ENCODE measurements at regions not wholly inside any gene's neighbourhood (a gene's known extent, or its start where the extent isn't known, plus 50 kb on each side); places are given as distances from the start of the nearest gene placed in this dataset.

DNA sequence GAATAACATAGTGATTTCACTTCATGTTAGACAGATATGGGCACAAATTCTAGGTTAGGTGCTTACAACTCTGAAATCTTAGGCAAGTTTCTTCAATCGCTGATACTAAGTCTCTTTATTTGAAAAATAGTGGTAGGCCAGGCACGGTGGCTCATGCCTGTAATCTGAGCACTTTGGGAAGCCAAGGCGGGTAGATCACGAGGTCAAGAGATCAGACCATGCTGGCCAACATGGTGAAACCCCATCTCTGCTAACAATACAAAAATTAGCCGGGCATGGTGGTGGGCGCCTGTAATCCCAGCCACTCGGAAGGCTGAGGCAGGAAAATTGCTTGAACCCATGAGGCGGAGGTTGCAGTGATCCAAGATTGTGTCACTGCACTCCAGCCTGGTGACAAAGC, 729.4 kb downstream of the METTL15 start:
- H3K4me1 Mint-ChIP-seq: no peaks in the 10 kb centered on the region
- H3K36me3 Mint-ChIP-seq (ENCODE audit: low read depth): no peaks in the 10 kb centered on the region
- no peaks in the 10 kb centered on the region for H3K9me3 Mint-ChIP-seq
- no peak overlapping the region for H3K27ac Mint-ChIP-seq
- no peak overlapping the region for H3K4me3 Mint-ChIP-seq
- no peaks in the 10 kb centered on the region for H3K27me3 Mint-ChIP-seq (ENCODE audit: low read depth)
- no peak for TF ChIP-seq CTCF (IDR thresholded peaks at IDR 0.05; ENCODE audit: unreplicated experiment in 3 of 3)

GRCh38 chr11:28836285-28837081, 728.3 kb downstream of the METTL15 start:
- Mint-ChIP-seq H3K9me3 (no peaks in the 10 kb centered on the region), H3K4me1 (no peaks in the 10 kb centered on the region), H3K36me3 (ENCODE audit: low read depth) (no peaks in the 10 kb centered on the region), H3K27me3 (ENCODE audit: low read depth) (no peaks in the 10 kb centered on the region), H3K4me3 (no peak overlapping the region), H3K27ac (peak overlapping the region in 1 of 3 experiments; percentile 10)
- no peak for TF ChIP-seq CTCF (IDR thresholded peaks at IDR 0.05; ENCODE audit: unreplicated experiment in 3 of 3)

- H3K4me1 Mint-ChIP-seq: no peaks in the 10 kb centered on the region
- no peaks in the 10 kb centered on the region for H3K9me3 Mint-ChIP-seq
- no peak overlapping the region for H3K4me3 Mint-ChIP-seq
- H3K36me3 Mint-ChIP-seq (ENCODE audit: low read depth): no peaks in the 10 kb centered on the region
- no peaks in the 10 kb centered on the region for H3K27me3 Mint-ChIP-seq (ENCODE audit: low read depth)
- no peak overlapping the region for H3K27ac Mint-ChIP-seq
- no peak for TF ChIP-seq CTCF (IDR thresholded peaks at IDR 0.05; ENCODE audit: unreplicated experiment in 3 of 3)
Measured at GRCh38 chr11:28835790-28836189, 727.6 kb downstream of the METTL15 start.

- no peak for TF ChIP-seq CTCF (IDR thresholded peaks at IDR 0.05; ENCODE audit: unreplicated experiment in 3 of 3)
- Mint-ChIP-seq H3K4me1 (no peaks in the 10 kb centered on the region), H3K9me3 (no peaks in the 10 kb centered on the region), H3K4me3 (no peak overlapping the region), H3K27me3 (ENCODE audit: low read depth) (no peaks in the 10 kb centered on the region), H3K27ac (no peak overlapping the region), H3K36me3 (ENCODE audit: low read depth) (no peaks in the 10 kb centered on the region)
Measured at GRCh38 chr11:28835317-28835716, 727.1 kb downstream of the METTL15 start.

DNA sequence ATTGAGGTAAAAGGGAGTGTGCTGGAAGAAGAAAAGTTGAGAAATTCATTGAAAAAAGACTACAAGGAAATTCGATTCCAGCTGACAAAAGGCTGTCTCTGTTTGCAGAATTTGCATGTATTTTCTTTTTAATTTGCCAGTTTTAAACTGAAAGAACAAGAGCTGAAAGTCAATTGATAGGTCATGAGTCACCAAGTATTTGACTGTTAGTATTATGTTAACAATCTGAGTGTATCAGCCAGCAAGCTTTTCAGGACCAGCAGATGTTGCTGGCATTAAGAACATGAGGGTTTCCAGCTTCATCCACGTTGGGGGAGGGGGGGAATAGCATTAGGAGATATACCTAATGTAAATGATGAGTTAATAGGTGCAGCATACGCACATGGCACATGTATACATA, 726.7 kb downstream of the METTL15 start:
- Mint-ChIP-seq H3K4me1 (no peaks in the 10 kb centered on the region), H3K27ac (no peak overlapping the region), H3K36me3 (ENCODE audit: low read depth) (no peaks in the 10 kb centered on the region), H3K27me3 (ENCODE audit: low read depth) (no peaks in the 10 kb centered on the region), H3K9me3 (no peaks in the 10 kb centered on the region), H3K4me3 (no peak overlapping the region)
- no peak for TF ChIP-seq CTCF (IDR thresholded peaks at IDR 0.05; ENCODE audit: unreplicated experiment in 3 of 3)

DNA sequence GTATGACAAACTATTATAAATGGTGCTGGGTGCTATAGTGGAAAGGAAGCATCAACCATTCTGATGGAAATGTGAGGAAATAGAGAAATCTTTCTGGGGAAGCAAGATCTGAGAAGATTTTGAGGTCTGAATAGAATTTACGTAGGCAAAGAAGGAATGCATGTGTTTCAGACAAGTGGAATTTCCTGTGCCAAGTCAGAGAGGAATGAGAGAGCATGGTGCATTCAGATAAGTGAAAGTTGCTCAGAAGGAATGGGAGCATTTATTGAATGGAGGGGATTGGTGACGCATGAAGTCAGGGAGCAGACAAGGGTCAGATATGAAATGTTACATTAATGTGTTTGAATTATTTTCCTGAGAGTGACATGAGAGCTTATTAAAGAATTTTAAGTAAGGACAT, 725.5 kb downstream of the METTL15 start:
- no peak overlapping the region for H3K4me3 Mint-ChIP-seq
- no peak for TF ChIP-seq CTCF (IDR thresholded peaks at IDR 0.05; ENCODE audit: unreplicated experiment in 3 of 3)
- no peak overlapping the region for H3K27ac Mint-ChIP-seq
- no peaks in the 10 kb centered on the region for H3K4me1 Mint-ChIP-seq
- no peaks in the 10 kb centered on the region for H3K36me3 Mint-ChIP-seq (ENCODE audit: low read depth)
- H3K9me3 Mint-ChIP-seq: no peaks in the 10 kb centered on the region
- H3K27me3 Mint-ChIP-seq (ENCODE audit: low read depth): no peaks in the 10 kb centered on the region
